ENCODE measurements at regions not wholly inside any gene's neighbourhood (a gene's known extent, or its start where the extent isn't known, plus 50 kb on each side); places are given as distances from the start of the nearest gene placed in this dataset.

DNA sequence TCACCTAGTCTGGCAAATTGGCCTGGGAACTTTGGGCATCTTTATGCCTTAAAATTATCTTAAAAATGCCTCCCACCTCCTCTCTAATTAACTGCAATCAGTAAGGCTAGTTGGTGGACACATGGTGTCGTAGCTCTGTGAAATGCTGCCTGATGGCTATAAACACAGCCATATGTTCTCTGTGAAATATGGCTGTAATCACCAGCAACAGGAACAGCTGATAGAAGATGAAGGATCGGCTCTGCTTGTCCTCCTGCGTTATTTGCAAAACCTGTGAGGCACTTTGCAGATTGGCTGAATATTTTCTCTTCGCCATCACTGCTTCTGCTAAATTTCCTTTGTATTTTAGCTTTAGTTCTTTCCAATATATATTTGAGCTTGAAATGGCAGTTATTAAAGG is 419.6 kb downstream of the RWDD3 start:
- no peaks in the 10 kb centered on the region for H4K20me1 ChIP-seq (ENCODE audit: insufficient read depth, low read length)
- H3K79me2 ChIP-seq (ENCODE audit: low read length), result no peaks in the 10 kb centered on the region
- no peaks in the 10 kb centered on the region for H3K9me3 ChIP-seq (ENCODE audit: insufficient read depth, low read length)
- no peak overlapping the region for H3K27ac ChIP-seq (ENCODE audit: low read length)
- no peaks in the 10 kb centered on the region for H3K27me3 ChIP-seq (ENCODE audit: low read depth, low read length)
- H3K9ac ChIP-seq (ENCODE audit: low read length), result no peak overlapping the region
- H3K4me1 ChIP-seq (ENCODE audit: low read length), result no peaks in the 10 kb centered on the region
- H2AFZ ChIP-seq (ENCODE audit: low read depth, low read length), result no peak overlapping the region
- H3K4me3 ChIP-seq (ENCODE audit: low read length), result no peak overlapping the region
- TF ChIP-seq CTCF (IDR thresholded peaks at IDR 0.05; ENCODE audit: low read depth, low read length) (no peak), EZH2phosphoT487 (IDR thresholded peaks at IDR 0.05; ENCODE audit: low read depth) (no peak)
- H3K4me2 ChIP-seq (ENCODE audit: low read length), result no peak overlapping the region
- H3K36me3 ChIP-seq (replicated peaks; ENCODE audit: low read depth, low read length), result no peaks in the 10 kb centered on the region

DNA sequence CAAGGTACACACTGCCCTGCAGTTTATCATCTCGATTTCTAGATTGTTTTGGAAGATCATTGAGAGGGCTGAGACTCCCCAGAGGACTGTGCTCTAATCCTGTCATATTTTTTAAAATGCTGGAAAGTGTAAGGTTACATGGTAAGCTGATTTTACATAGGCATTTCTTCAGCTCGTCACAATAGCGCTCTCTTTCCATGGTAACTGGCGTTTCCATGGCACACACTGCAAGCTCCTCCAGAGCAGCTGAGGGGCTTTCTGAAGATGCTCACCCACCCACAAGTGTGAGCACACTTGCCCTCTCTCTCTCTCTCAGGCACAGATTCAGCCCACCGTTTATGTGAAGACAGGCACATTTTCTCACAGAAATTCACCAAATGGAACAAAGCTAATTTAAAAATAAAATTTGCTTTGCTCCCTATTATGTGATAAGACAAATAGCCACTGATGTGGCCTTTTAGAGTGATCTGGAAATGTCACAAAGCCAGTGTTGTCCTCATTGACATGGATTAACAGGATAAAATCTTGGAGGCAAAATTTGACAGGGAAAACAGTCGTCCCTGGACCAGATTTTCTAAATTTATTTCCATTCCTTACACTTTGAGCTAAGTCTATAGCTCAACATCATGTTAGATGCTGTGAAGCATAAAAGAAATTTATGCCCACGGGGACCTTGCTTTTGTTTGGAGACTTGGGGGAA is 421.5 kb downstream of the RWDD3 start:
- H3K4me1 ChIP-seq (ENCODE audit: low read length), result no peaks in the 10 kb centered on the region
- no peak overlapping the region for H3K4me3 ChIP-seq (ENCODE audit: low read length)
- no peaks in the 10 kb centered on the region for H3K27me3 ChIP-seq (ENCODE audit: low read depth, low read length)
- no peak overlapping the region for H3K4me2 ChIP-seq (ENCODE audit: low read length)
- no peaks in the 10 kb centered on the region for H3K9me3 ChIP-seq (ENCODE audit: insufficient read depth, low read length)
- H4K20me1 ChIP-seq (ENCODE audit: insufficient read depth, low read length), result no peaks in the 10 kb centered on the region
- no peak overlapping the region for H2AFZ ChIP-seq (ENCODE audit: low read depth, low read length)
- H3K27ac ChIP-seq (ENCODE audit: low read length), result no peak overlapping the region
- H3K79me2 ChIP-seq (ENCODE audit: low read length), result no peaks in the 10 kb centered on the region
- TF ChIP-seq EZH2phosphoT487 (IDR thresholded peaks at IDR 0.05; ENCODE audit: low read depth) (no peak), CTCF (IDR thresholded peaks at IDR 0.05; ENCODE audit: low read depth, low read length) (no peak)
- H3K36me3 ChIP-seq (replicated peaks; ENCODE audit: low read depth, low read length), result no peaks in the 10 kb centered on the region
- H3K9ac ChIP-seq (ENCODE audit: low read length), result no peak overlapping the region

DNA sequence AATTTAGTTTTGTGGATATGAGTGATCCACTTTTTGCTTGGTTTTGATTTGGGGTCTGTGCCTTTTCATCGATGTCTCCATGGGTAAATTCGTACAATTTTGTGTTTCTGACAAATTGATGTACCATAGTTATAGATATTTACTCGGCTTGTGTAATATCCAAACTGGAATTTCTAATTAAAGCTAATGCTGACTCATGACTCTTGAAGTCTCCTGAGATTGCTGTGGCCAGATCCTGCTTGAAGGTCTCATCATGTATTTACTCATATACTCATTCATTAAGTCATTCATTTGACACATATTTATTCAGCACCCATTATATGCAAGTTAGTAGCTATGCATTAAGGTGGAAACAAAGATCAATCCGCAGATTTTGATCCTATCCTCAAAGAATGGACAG is 423.2 kb downstream of the RWDD3 start:
- no peaks in the 10 kb centered on the region for H3K4me1 ChIP-seq (ENCODE audit: low read length)
- no peak overlapping the region for H3K4me2 ChIP-seq (ENCODE audit: low read length)
- H3K27me3 ChIP-seq (ENCODE audit: low read depth, low read length), result no peaks in the 10 kb centered on the region
- no peaks in the 10 kb centered on the region for H3K9me3 ChIP-seq (ENCODE audit: insufficient read depth, low read length)
- no peak overlapping the region for H3K9ac ChIP-seq (ENCODE audit: low read length)
- H2AFZ ChIP-seq (ENCODE audit: low read depth, low read length), result no peak overlapping the region
- H3K4me3 ChIP-seq (ENCODE audit: low read length), result no peak overlapping the region
- no peak overlapping the region for H3K27ac ChIP-seq (ENCODE audit: low read length)
- no peaks in the 10 kb centered on the region for H3K79me2 ChIP-seq (ENCODE audit: low read length)
- TF ChIP-seq EZH2phosphoT487 (IDR thresholded peaks at IDR 0.05; ENCODE audit: low read depth) (no peak), CTCF (IDR thresholded peaks at IDR 0.05; ENCODE audit: low read depth, low read length) (no peak)
- H4K20me1 ChIP-seq (ENCODE audit: insufficient read depth, low read length), result no peaks in the 10 kb centered on the region
- H3K36me3 ChIP-seq (replicated peaks; ENCODE audit: low read depth, low read length), result no peaks in the 10 kb centered on the region

- H3K4me2 ChIP-seq (ENCODE audit: low read length), result no peak overlapping the region
- no peaks in the 10 kb centered on the region for H3K27me3 ChIP-seq (ENCODE audit: low read depth, low read length)
- no peak overlapping the region for H2AFZ ChIP-seq (ENCODE audit: low read depth, low read length)
- no peak overlapping the region for H3K4me3 ChIP-seq (ENCODE audit: low read length)
- H3K9ac ChIP-seq (ENCODE audit: low read length), result no peak overlapping the region
- H3K79me2 ChIP-seq (ENCODE audit: low read length), result no peaks in the 10 kb centered on the region
- H3K27ac ChIP-seq (ENCODE audit: low read length), result no peak overlapping the region
- H4K20me1 ChIP-seq (ENCODE audit: insufficient read depth, low read length), result no peaks in the 10 kb centered on the region
- H3K4me1 ChIP-seq (ENCODE audit: low read length), result no peaks in the 10 kb centered on the region
- H3K36me3 ChIP-seq (replicated peaks; ENCODE audit: low read depth, low read length), result no peaks in the 10 kb centered on the region
- no peaks in the 10 kb centered on the region for H3K9me3 ChIP-seq (ENCODE audit: insufficient read depth, low read length)
- no peak for TF ChIP-seq CTCF (IDR thresholded peaks at IDR 0.05; ENCODE audit: low read depth, low read length)
- TF ChIP-seq EZH2phosphoT487 (IDR thresholded peaks at IDR 0.05; ENCODE audit: low read depth), result no peak
These were observed 425.2 kb downstream of the RWDD3 start for GRCh38 chr1:95659166-95659565.
